IMR-90 (cell line): ENCODE measurements at regions not wholly inside any gene's neighbourhood (a gene's known extent, or its start where the extent isn't known, plus 50 kb on each side); places are given as distances from the start of the nearest gene placed in this dataset.

Source experiments
- BHLHE40 ChIP-seq: fragments of 150-350 bp; IDR thresholded peaks from 2 replicates; pipeline ENCODE4 v1.6.1; 2016; ENCODE audit warnings: mild to moderate bottlenecking, low read depth, low read length
- CEBPB ChIP-seq: IDR thresholded peaks from 2 replicates; pipeline ENCODE4 v1.6.1; 2012; ENCODE audit warnings: low read depth, low read length, improper control_type of control experiment
- ELK1 ChIP-seq: fragments of 150-350 bp; IDR thresholded peaks from 2 replicates; pipeline ENCODE4 v1.6.1; 2016; ENCODE audit warnings: low read depth, mild to moderate bottlenecking, low read length, moderate library complexity, borderline replicate concordance
- MAFK ChIP-seq: IDR thresholded peaks from 2 replicates; pipeline ENCODE4 v1.6.1; 2012; ENCODE audit warnings: low read depth, low read length, improper control_type of control experiment
- MAZ ChIP-seq: IDR thresholded peaks from 2 replicates; pipeline ENCODE4 v1.6.1; 2012; ENCODE audit warnings: low read depth, mild to moderate bottlenecking, low read length, improper control_type of control experiment, moderate library complexity, borderline replicate concordance
- NFE2L2 ChIP-seq: fragments of 150-350 bp; IDR thresholded peaks from 2 replicates; pipeline ENCODE4 v1.6.1; 2016; ENCODE audit warnings: low read depth, mild to moderate bottlenecking, low read length
- POLR2A ChIP-seq: IDR thresholded peaks from 2 replicates; pipeline ENCODE4 v1.6.1; 2012; ENCODE audit warnings: mild to moderate bottlenecking, low read depth, low read length
- RAD21 ChIP-seq: IDR thresholded peaks from 2 replicates; pipeline ENCODE4 v1.6.1; 2012; ENCODE audit warnings: low read length, improper control_type of control experiment
- RFX5 ChIP-seq: IDR thresholded peaks from 2 replicates; pipeline ENCODE4 v1.8.0; 2012; ENCODE audit warnings: low read depth, mild to moderate bottlenecking, low read length, moderate library complexity
- SMC3 ChIP-seq: fragments of 150-350 bp; IDR thresholded peaks from 2 replicates; pipeline ENCODE4 v1.6.1; 2016; ENCODE audit warnings: low read depth, mild to moderate bottlenecking, antibody characterized with exemption, low read length, moderate library complexity
- TF ChIP-seq, protein P1 (sequence below): conservative IDR thresholded peaks from 2 replicates; pipeline ENCODE4 v1.5.1; 2012; ENCODE audit warnings: mild to moderate bottlenecking, low read depth, low read length, improper control_type of control experiment
- TF ChIP-seq, protein P2 (sequence below): fragments of 150-350 bp; IDR thresholded peaks from 2 replicates; pipeline ENCODE4 v1.6.1; 2017; ENCODE audit warnings: mild to moderate bottlenecking, antibody characterized with exemption, low read length, low read depth

DNA sequence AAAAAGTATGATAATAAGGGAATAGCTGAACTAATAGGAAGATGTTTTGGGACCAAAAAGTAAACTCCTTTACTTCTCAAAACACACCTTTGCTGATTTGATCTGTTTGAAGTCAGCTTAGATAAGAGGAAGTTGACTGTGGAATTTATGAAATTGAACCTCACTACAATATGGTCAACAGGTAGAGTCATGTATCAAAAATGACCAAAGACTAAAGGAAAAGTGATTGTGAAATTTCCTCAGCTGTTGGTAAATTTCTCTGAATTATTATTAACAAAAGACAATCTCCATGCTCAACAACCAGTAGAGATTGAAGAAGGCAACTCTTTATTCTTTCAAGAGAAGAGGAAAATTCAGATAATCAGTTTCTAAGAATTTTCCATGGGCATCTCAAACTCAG lies 826.5 kb downstream of the KCNA4 start:
- TF ChIP-seq MAZ (no peak), POLR2A (no peak), BHLHE40 (no peak), MAFK (no peak), CEBPB (peak; percentile 54), RFX5 (no peak), RAD21 (no peak), SMC3 (no peak), NFE2L2 (no peak), ELK1 (no peak)
- TF ChIP-seq, protein P1, sequence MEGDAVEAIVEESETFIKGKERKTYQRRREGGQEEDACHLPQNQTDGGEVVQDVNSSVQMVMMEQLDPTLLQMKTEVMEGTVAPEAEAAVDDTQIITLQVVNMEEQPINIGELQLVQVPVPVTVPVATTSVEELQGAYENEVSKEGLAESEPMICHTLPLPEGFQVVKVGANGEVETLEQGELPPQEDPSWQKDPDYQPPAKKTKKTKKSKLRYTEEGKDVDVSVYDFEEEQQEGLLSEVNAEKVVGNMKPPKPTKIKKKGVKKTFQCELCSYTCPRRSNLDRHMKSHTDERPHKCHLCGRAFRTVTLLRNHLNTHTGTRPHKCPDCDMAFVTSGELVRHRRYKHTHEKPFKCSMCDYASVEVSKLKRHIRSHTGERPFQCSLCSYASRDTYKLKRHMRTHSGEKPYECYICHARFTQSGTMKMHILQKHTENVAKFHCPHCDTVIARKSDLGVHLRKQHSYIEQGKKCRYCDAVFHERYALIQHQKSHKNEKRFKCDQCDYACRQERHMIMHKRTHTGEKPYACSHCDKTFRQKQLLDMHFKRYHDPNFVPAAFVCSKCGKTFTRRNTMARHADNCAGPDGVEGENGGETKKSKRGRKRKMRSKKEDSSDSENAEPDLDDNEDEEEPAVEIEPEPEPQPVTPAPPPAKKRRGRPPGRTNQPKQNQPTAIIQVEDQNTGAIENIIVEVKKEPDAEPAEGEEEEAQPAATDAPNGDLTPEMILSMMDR, result no peak
- TF ChIP-seq, protein P2, sequence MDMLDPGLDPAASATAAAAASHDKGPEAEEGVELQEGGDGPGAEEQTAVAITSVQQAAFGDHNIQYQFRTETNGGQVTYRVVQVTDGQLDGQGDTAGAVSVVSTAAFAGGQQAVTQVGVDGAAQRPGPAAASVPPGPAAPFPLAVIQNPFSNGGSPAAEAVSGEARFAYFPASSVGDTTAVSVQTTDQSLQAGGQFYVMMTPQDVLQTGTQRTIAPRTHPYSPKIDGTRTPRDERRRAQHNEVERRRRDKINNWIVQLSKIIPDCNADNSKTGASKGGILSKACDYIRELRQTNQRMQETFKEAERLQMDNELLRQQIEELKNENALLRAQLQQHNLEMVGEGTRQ, result no peak
